ENCODE measurements at regions not wholly inside any gene's neighbourhood (a gene's known extent, or its start where the extent isn't known, plus 50 kb on each side); places are given as distances from the start of the nearest gene placed in this dataset.

DNA sequence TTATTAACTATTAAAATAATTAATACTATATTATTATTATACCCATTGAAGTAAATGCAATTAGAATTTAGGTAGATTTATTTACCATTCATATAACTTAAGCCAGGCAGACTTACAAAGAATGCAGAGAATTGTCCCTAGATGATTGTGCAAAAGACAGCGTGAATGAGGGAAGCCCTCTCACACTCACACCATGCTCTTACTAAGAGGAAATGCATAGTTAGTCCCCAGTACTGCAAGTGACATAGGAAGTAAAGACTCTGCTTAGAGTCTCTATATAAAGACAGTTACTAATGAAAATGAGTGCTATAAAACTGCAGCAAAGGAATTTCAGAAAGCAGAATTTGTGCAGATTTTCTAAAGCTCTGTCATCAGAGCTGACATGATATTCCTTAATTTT, 270.4 kb downstream of the ZBBX start:
- H3K4me3 ChIP-seq, result no peak overlapping the region
- H3K4me1 ChIP-seq, result no peaks in the 10 kb centered on the region
- no peak overlapping the region for H3K27ac ChIP-seq
- TF ChIP-seq, protein P1, sequence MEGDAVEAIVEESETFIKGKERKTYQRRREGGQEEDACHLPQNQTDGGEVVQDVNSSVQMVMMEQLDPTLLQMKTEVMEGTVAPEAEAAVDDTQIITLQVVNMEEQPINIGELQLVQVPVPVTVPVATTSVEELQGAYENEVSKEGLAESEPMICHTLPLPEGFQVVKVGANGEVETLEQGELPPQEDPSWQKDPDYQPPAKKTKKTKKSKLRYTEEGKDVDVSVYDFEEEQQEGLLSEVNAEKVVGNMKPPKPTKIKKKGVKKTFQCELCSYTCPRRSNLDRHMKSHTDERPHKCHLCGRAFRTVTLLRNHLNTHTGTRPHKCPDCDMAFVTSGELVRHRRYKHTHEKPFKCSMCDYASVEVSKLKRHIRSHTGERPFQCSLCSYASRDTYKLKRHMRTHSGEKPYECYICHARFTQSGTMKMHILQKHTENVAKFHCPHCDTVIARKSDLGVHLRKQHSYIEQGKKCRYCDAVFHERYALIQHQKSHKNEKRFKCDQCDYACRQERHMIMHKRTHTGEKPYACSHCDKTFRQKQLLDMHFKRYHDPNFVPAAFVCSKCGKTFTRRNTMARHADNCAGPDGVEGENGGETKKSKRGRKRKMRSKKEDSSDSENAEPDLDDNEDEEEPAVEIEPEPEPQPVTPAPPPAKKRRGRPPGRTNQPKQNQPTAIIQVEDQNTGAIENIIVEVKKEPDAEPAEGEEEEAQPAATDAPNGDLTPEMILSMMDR (IDR thresholded peaks at IDR 0.05), result no peak
- H3K9me3 ChIP-seq, result no peaks in the 10 kb centered on the region
- H3K36me3 ChIP-seq, result no peaks in the 10 kb centered on the region
- no peak overlapping the region for H3K9ac ChIP-seq (ENCODE audit: low read depth in 2 of 2, low read length in 2 of 2)
- H3K27me3 ChIP-seq, result no peaks in the 10 kb centered on the region
- intact Hi-C loops (cut with DNase I), result no loop called here
- DNase-seq, result no peak

DNA sequence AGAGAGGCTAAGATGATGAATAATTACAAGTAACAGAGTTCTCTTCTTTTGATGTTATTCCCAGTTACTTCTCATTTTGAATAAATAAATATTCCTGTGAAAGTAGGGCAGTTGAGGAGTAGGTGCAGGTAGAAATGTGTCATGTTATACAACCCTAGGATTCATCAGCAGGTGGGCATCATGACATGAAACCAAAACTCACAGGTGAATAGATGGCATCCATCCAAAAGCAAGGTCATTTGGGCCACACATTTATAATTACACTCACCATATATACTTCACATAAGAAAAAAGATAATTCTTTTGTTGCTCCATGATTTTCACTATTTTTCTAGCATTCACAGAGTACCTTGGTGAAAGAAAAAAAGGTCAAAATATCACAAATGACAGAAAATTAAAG, 273.6 kb downstream of the ZBBX start:
- Histone ChIP-seq H3K4me3 (no peak overlapping the region), H3K9me3 (no peaks in the 10 kb centered on the region), H3K27ac (no peak overlapping the region), H3K9ac (ENCODE audit: low read depth in 2 of 2, low read length in 2 of 2) (no peak overlapping the region), H3K36me3 (no peaks in the 10 kb centered on the region), H3K4me1 (no peaks in the 10 kb centered on the region), H3K27me3 (no peaks in the 10 kb centered on the region)
- no peak for DNase-seq
- TF ChIP-seq, protein P1 (IDR thresholded peaks at IDR 0.05), result no peak
- intact Hi-C loops (cut with DNase I), result no loop called here

DNA sequence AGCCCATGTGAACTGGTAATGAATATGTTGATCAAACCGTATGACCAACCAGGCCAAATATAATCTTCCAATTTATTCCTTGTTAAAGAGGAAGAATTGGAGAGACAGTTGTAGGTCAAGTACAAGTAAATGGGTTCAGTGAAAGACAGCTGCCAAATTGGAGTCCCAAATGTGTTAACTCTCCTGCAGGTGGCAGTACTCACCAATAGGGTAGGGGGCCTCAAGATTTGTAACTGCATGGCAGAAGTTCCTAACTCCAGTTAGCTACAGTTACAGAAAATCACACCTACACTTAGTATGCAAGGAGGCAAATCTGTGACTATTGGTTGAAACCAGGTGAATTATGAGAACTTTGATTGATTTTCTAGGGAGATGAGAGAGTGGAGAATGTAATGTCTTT, 278.0 kb downstream of the ZBBX start:
- H3K36me3 ChIP-seq, result no peaks in the 10 kb centered on the region
- H3K9me3 ChIP-seq, result no peaks in the 10 kb centered on the region
- no peak for DNase-seq
- TF ChIP-seq, protein P1 (IDR thresholded peaks at IDR 0.05), result no peak
- no peaks in the 10 kb centered on the region for H3K27me3 ChIP-seq
- no peak overlapping the region for H3K27ac ChIP-seq
- H3K4me3 ChIP-seq, result no peak overlapping the region
- intact Hi-C loops (cut with DNase I), result no loop called here
- H3K4me1 ChIP-seq, result no peaks in the 10 kb centered on the region
- H3K9ac ChIP-seq (ENCODE audit: low read depth in 2 of 2, low read length in 2 of 2), result no peak overlapping the region

DNA sequence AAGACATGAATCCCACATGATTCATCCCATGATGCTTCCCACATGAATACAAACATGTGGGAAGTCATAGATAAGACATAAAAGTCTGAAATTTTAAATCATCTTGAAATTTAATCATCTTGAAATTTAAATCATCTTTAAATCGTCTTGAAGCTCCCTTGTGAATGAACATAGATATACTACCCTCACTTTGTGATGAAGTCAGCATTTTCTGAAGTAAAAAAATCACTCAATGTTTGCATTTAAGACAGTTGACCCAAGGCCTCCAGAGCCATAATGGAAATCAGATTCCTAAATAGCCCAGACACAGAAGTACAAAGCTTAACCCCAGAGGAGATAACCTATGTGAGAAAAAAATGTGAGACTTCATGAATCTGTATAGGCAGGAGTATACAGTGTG, 279.4 kb downstream of the ZBBX start:
- no peak overlapping the region for H3K9ac ChIP-seq (ENCODE audit: low read depth in 2 of 2, low read length in 2 of 2)
- no peak overlapping the region for H3K27ac ChIP-seq
- no peak overlapping the region for H3K4me3 ChIP-seq
- H3K27me3 ChIP-seq, result no peaks in the 10 kb centered on the region
- TF ChIP-seq, protein P1 (IDR thresholded peaks at IDR 0.05), result no peak
- H3K36me3 ChIP-seq, result no peaks in the 10 kb centered on the region
- no peaks in the 10 kb centered on the region for H3K9me3 ChIP-seq
- no peak for DNase-seq
- no peaks in the 10 kb centered on the region for H3K4me1 ChIP-seq
- intact Hi-C loops (cut with DNase I), result no loop called here

DNA sequence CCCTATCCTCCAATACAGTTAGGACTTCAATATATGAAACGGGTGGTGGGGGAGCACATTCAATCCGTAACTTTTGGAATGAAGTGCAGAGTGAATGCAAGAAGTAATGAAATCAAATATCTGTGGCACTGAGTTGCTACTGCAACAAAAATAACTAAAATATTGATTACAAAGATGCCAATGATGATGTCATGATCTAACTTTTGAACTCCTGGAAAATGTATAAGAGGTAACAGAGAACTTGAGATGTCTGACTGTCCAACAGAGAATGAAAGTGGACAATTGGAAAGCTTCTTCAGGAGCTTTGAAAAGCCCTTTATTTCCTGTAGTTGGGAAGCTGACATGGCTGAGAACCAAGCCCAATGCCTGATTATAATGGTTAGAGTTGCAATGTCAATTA, 279.9 kb downstream of the ZBBX start:
- Histone ChIP-seq H3K27me3 (no peaks in the 10 kb centered on the region), H3K9me3 (no peaks in the 10 kb centered on the region), H3K4me1 (no peaks in the 10 kb centered on the region), H3K9ac (ENCODE audit: low read depth in 2 of 2, low read length in 2 of 2) (no peak overlapping the region), H3K27ac (no peak overlapping the region), H3K36me3 (no peaks in the 10 kb centered on the region), H3K4me3 (no peak overlapping the region)
- intact Hi-C loops (cut with DNase I), result no loop called here
- TF ChIP-seq, protein P1 (IDR thresholded peaks at IDR 0.05), result no peak
- no peak for DNase-seq

DNA sequence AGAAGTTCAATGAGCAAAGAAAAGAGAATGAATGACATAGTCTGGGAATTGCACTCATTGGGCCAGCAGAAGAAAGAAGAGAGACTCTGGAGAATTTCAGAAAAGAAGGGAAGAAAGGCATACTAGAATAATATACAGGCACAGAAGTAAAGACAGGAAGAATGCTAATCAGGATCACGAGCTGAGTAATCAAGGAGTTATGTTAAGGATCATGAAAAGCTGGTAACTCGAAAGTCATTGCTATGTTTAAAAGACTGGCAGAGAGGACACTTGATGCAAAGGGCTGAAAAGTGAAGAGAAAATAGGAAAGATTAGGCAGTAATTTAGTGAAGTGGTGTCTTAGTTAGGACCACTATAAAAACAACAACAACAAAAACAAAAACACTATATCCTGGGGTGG, 284.1 kb downstream of the ZBBX start:
- no peak for DNase-seq
- Histone ChIP-seq H3K4me1 (no peaks in the 10 kb centered on the region), H3K9me3 (no peaks in the 10 kb centered on the region), H3K27me3 (no peaks in the 10 kb centered on the region), H3K9ac (ENCODE audit: low read depth in 2 of 2, low read length in 2 of 2) (no peak overlapping the region), H3K36me3 (no peaks in the 10 kb centered on the region), H3K27ac (no peak overlapping the region), H3K4me3 (no peak overlapping the region)
- TF ChIP-seq, protein P1 (IDR thresholded peaks at IDR 0.05), result no peak
- intact Hi-C loops (cut with DNase I), result no loop called here
